ENCODE measurements at regions not wholly inside any gene's neighbourhood (a gene's known extent, or its start where the extent isn't known, plus 50 kb on each side); places are given as distances from the start of the nearest gene placed in this dataset.

DNA sequence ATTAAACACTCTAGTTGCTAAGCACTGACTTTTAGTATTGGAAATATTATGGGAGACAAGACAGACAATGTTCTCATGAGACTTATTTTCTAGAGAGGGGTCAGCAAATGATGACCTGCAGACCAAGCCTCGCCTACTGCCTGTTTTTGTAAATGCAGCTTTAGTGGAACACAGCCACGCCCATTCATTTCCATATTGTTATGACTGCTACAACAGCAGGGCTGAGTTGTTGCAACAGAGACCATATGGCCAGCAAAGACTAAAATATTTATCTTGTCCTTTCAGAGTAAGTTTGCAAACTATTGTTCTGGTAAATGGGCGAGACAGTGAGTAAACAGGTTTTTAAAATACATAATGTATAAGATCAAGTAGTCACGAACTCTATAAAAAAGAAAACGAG lies 570.2 kb downstream of the NTRK3 start:
- Histone ChIP-seq H3K4me3 (no peak overlapping the region), H3K9me3 (peaks cover 5% of the 10 kb centered on the region), H3K36me3 (ENCODE audit: low read depth) (no peaks in the 10 kb centered on the region), H3K4me1 (ENCODE audit: low read depth) (no peaks in the 10 kb centered on the region)
- DNase-seq (no peak), ATAC-seq (no peak)
- TF ChIP-seq, protein P1, sequence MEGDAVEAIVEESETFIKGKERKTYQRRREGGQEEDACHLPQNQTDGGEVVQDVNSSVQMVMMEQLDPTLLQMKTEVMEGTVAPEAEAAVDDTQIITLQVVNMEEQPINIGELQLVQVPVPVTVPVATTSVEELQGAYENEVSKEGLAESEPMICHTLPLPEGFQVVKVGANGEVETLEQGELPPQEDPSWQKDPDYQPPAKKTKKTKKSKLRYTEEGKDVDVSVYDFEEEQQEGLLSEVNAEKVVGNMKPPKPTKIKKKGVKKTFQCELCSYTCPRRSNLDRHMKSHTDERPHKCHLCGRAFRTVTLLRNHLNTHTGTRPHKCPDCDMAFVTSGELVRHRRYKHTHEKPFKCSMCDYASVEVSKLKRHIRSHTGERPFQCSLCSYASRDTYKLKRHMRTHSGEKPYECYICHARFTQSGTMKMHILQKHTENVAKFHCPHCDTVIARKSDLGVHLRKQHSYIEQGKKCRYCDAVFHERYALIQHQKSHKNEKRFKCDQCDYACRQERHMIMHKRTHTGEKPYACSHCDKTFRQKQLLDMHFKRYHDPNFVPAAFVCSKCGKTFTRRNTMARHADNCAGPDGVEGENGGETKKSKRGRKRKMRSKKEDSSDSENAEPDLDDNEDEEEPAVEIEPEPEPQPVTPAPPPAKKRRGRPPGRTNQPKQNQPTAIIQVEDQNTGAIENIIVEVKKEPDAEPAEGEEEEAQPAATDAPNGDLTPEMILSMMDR (IDR thresholded peaks at IDR 0.05): no peak
- intact Hi-C loops (cut with DNase I, micrococcal nuclease): no loop called here

DNA sequence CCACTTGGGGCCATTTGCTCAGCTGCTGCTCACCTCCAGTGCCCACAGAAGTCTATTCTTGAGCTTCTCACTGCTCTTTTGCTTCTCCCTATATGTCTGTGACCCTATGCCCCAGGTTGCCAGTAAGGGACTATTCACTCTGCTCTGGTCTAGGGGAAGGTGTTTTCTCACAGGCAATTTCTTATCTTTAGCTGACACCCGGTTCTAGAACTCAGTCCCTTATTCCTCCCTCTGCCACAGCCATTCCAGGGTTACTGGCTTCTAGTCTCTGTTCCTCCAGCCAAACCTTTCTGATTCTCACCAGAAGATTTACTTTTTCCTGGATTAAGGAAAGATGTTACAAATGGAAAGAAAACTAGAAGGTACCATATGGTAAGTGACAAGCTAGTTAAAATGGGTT lies 574.0 kb downstream of the NTRK3 start:
- DNase-seq (no peak), ATAC-seq (no peak)
- Histone ChIP-seq H3K9me3 (no peaks in the 10 kb centered on the region), H3K36me3 (ENCODE audit: low read depth) (no peaks in the 10 kb centered on the region), H3K4me3 (no peak overlapping the region), H3K4me1 (ENCODE audit: low read depth) (no peaks in the 10 kb centered on the region)
- TF ChIP-seq, protein P1 (IDR thresholded peaks at IDR 0.05): no peak
- intact Hi-C loops (cut with DNase I, micrococcal nuclease): no loop called here

DNA sequence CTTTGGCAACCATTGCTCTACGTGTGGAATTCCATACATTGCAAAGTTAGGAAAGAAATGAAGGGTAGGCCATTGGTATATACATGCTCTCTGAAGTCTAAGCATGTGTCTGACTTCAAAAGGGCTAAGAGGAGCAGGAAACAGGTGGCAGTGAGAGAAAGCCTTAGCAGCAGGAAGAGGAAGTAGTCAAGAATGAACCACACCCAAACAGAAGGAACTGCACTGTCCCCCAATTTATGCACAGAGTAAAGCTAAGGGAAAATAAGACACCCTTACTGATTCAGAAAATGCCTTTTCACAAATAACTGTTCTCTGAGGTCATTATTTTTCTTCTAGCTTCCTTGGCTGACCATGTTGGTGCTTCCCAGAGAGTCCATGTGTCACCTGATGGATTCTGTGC lies 575.4 kb downstream of the NTRK3 start:
- TF ChIP-seq, protein P1 (IDR thresholded peaks at IDR 0.05): no peak
- DNase-seq: no peak

DNA sequence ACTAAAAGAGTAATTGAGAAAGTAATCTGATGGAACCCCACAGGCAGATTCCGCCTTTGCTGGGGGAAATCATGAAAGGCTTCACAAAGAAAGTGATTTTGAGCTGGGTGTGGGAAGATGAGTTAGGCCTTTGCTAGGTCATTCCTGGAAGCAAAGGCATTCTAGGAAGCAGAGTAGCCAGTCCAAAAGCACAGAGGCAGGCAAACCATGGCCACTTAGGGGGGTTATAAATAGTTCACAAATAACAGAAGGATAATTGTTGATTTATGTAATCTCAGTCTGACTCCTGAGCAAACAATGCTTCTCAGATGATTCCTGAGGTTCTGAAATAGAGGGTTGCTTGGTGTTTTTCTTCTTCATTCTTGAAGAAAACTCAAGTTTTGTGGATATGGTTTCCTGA lies 576.3 kb downstream of the NTRK3 start:
- no peak overlapping the region for H3K4me3 ChIP-seq
- DNase-seq (no peak), ATAC-seq (no peak)
- peaks cover 9% of the 10 kb centered on the region for H3K9me3 ChIP-seq
- H3K36me3 ChIP-seq (ENCODE audit: low read depth): no peaks in the 10 kb centered on the region
- intact Hi-C loops (cut with DNase I, micrococcal nuclease): no loop called here
- TF ChIP-seq, protein P1 (IDR thresholded peaks at IDR 0.05): no peak
- H3K4me1 ChIP-seq (ENCODE audit: low read depth): no peaks in the 10 kb centered on the region

More for the DNA sequence above, 575.4 kb downstream of the NTRK3 start:
- intact Hi-C loops (cut with DNase I, micrococcal nuclease): no loop called here
- Histone ChIP-seq H3K36me3 (ENCODE audit: low read depth) (no peaks in the 10 kb centered on the region), H3K4me3 (no peak overlapping the region), H3K4me1 (ENCODE audit: low read depth) (no peaks in the 10 kb centered on the region), H3K9me3 (peaks cover 9% of the 10 kb centered on the region)
- ATAC-seq: no peak

DNA sequence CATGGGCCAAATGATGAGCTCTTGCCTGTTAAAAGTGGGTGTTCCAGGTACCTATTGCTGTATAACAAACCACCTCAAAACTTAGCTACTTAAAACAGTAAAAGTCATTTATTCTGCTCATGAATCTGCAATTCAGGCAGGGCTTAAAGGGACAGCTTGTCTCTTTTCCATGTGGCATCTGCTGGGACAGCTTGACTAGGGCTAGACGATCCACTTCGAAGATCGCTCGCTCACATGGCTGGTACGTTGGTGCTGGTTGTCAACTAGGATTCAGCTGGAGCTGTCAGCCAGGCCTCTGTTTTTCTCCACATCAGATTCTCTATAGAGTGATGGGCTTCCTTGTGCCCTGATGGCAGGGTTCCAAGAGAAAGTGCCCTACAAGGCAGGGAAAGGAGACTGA lies 581.3 kb downstream of the NTRK3 start:
- H3K36me3 ChIP-seq (ENCODE audit: low read depth): no peaks in the 10 kb centered on the region
- no peaks in the 10 kb centered on the region for H3K4me1 ChIP-seq (ENCODE audit: low read depth)
- TF ChIP-seq, protein P1 (IDR thresholded peaks at IDR 0.05): no peak
- DNase-seq (no peak), ATAC-seq (no peak)
- intact Hi-C loops (cut with DNase I, micrococcal nuclease): no loop called here
- H3K4me3 ChIP-seq: no peak overlapping the region
- H3K9me3 ChIP-seq: peaks cover 9% of the 10 kb centered on the region

Data from mucosa of descending colon (tissue), 3 donors.